GM12864 (cell line): ENCODE measurements at regions not wholly inside any gene's neighbourhood (a gene's known extent, or its start where the extent isn't known, plus 50 kb on each side); places are given as distances from the start of the nearest gene placed in this dataset.
"Not testable (repeated sequence)": the region's sequence is repeated elsewhere in the genome, so short reads cannot be mapped to it uniquely, and the experiment has no call there.

Experiments used
- DNase-seq: peaks from one replicate; pipeline ENCODE4 v3.0.0-alpha.2; 2011; ENCODE audit warnings: low read depth
- H3K4me3 ChIP-seq: 2 replicates; pipeline ENCODE4 v1.5.1; 2011; ENCODE audit warnings: mild to moderate bottlenecking, low read depth, low read length, control low read depth
- TF ChIP-seq, protein P1 (sequence below): IDR thresholded peaks from 2 replicates; pipeline ENCODE4 v1.5.1; 2011; ENCODE audit warnings: low read depth, mild to moderate bottlenecking, moderate library complexity, low read length, control low read depth, inconsistent platforms; ENCODE audit errors: missing control alignments

- TF ChIP-seq, protein P1, sequence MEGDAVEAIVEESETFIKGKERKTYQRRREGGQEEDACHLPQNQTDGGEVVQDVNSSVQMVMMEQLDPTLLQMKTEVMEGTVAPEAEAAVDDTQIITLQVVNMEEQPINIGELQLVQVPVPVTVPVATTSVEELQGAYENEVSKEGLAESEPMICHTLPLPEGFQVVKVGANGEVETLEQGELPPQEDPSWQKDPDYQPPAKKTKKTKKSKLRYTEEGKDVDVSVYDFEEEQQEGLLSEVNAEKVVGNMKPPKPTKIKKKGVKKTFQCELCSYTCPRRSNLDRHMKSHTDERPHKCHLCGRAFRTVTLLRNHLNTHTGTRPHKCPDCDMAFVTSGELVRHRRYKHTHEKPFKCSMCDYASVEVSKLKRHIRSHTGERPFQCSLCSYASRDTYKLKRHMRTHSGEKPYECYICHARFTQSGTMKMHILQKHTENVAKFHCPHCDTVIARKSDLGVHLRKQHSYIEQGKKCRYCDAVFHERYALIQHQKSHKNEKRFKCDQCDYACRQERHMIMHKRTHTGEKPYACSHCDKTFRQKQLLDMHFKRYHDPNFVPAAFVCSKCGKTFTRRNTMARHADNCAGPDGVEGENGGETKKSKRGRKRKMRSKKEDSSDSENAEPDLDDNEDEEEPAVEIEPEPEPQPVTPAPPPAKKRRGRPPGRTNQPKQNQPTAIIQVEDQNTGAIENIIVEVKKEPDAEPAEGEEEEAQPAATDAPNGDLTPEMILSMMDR, result no peak
- DNase-seq, result no peak
- no peak overlapping the region for H3K4me3 ChIP-seq
Observed at GRCh38 chr4:137922721-137923120, 319.4 kb downstream of the SLC7A11 start.

DNA sequence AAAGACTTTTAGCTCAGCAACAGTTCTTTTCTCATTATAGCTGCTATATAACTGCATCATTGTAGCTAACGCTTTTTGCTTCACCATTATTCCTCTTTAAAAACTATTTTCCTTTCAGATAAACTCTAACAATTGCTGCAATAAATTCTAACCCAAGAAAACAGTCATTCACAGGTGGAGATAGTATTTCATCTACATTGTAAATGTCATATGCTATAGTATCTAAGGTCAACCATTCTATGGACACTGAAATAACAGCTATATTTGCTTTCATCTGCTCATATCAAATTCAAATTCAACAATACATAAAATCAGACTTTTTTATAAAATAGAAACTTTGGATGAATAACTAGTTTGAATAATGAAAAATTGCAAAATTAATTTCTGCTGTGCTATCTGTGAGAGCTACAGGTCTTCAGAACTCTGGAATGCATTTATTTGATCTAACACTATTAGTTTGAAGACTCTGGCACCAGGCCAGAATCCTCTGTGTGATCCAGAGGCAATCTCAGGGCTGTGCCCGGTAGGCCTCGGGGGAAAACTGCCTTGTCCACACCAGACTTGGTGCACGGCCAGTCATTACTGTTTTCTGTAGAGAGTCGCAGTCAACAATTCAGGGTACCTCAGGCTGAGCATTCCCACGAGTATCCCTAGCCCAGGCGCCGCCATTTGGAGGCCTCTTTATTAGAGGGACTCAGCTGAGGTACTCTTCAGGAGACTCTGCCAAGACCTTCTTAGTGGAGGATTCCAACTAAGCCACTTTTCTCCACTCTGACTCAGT is 332.4 kb downstream of the SLC7A11 start:
- TF ChIP-seq, protein P1, result no peak
- no peak for DNase-seq
- no peak overlapping the region for H3K4me3 ChIP-seq

DNA sequence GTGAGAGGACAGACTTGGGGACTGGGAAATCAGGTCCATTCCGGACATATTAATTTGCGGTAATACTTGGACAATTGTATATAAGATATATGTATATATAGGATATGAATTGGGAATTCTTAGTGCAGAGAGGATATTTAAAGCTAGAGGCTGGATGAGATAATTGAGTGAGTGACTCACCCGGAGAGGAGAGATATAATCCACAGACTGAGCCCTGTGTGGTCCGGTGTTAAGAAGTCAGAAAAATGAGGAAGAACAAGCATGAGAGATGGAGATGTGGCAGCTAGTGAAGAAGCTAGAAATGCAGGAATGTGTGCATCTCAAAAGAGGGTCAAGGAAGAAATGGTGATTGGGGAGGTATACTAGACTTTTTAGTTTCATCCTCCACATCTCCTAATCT is 336.2 kb downstream of the SLC7A11 start:
- DNase-seq, result no peak
- no peak overlapping the region for H3K4me3 ChIP-seq
- TF ChIP-seq, protein P1, result no peak

- TF ChIP-seq, protein P1, result no peak
- DNase-seq, result no peak
- no peak overlapping the region for H3K4me3 ChIP-seq
Observed at GRCh38 chr4:137901114-137901513, 341.0 kb downstream of the SLC7A11 start.

- TF ChIP-seq, protein P1, result no peak
- no peak overlapping the region for H3K4me3 ChIP-seq
- DNase-seq, result no peak
Observed at GRCh38 chr4:137896221-137896737, 345.9 kb downstream of the SLC7A11 start.

GRCh38 chr4:137895515-137895914 is 346.6 kb downstream of the SLC7A11 start:
- H3K4me3 ChIP-seq, DNase-seq: not testable (repeated sequence)

DNA sequence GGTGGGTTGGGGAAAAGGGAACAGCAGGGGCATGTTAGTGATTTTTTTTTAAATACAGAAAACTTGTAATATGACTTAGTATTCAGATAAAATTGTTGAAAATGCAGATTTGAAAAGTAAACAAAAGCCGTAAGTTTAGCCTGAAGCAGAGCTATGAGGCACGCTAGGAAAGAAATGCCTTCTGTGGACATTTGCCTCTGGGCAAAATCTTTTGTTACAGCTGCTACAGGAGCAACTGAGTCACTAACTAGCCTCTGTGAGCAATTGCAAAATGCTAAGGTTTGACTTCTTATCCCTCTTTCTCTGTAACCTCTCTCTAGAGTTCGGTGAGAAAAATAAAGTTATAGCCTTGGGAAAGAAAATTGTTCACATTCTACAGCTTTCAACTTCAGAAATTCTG is 350.0 kb downstream of the SLC7A11 start:
- TF ChIP-seq, protein P1, result no peak
- H3K4me3 ChIP-seq, result no peak overlapping the region

More for the DNA sequence above, 350.0 kb downstream of the SLC7A11 start:
- no peak for DNase-seq
